H1 (cell line): ENCODE measurements at regions not wholly inside any gene's neighbourhood (a gene's known extent, or its start where the extent isn't known, plus 50 kb on each side); places are given as distances from the start of the nearest gene placed in this dataset.

Experiments
- ATF3 ChIP-seq: IDR thresholded peaks from 2 replicates; pipeline ENCODE4 v1.6.1; 2011; ENCODE audit warnings: low read depth, mild to moderate bottlenecking, low read length; ENCODE audit not compliant: insufficient read depth
- CEBPB ChIP-seq: IDR thresholded peaks from 2 replicates; pipeline ENCODE4 v1.6.1; 2012; ENCODE audit warnings: low read depth, low read length
- CHD2 ChIP-seq: IDR thresholded peaks from 2 replicates; pipeline ENCODE4 v1.6.1; 2012; ENCODE audit warnings: low read length, improper control_type of control experiment
- HDAC2 ChIP-seq, 2 experiments: fragments of 300-600 bp in 1 of 2; sonication (generic) in 1 of 2; IDR thresholded peaks; 2 replicates each; pipeline ENCODE4 v1.6.1; 2011 to 2012; ENCODE audit warnings: low read depth in 2 of 2, low read length in 2 of 2, mild to moderate bottlenecking in 2 of 2, moderate library complexity in 2 of 2, borderline replicate concordance in 1 of 2, inconsistent platforms in 1 of 2
- RNF2 ChIP-seq: fragments of 200-900, 300-1000 bp; sonication (generic); IDR thresholded peaks from 2 replicates; pipeline ENCODE4 v1.7.1; 2016; ENCODE audit warnings: borderline replicate concordance, low read depth, mild to moderate bottlenecking, antibody characterized with exemption, low read length; ENCODE audit not compliant: poor library complexity, severe bottlenecking; ENCODE audit errors: missing control alignments
- ZNF274 ChIP-seq: IDR thresholded peaks from 2 replicates; pipeline ENCODE4 v1.7.0; 2012; ENCODE audit warnings: low read length, borderline replicate concordance; ENCODE audit errors: extremely low read depth
- TF ChIP-seq, protein P1 (sequence below): fragments of 300-600 bp; sonication (generic); IDR thresholded peaks from 2 replicates; pipeline ENCODE4 v1.7.1; 2012; ENCODE audit warnings: low read length, moderate library complexity, mild to moderate bottlenecking, inconsistent platforms; ENCODE audit not compliant: insufficient replicate concordance

GRCh38 chr4:63361066-63361465 lies 1048.2 kb downstream of the TECRL start (continued):
- TF ChIP-seq, protein P1, sequence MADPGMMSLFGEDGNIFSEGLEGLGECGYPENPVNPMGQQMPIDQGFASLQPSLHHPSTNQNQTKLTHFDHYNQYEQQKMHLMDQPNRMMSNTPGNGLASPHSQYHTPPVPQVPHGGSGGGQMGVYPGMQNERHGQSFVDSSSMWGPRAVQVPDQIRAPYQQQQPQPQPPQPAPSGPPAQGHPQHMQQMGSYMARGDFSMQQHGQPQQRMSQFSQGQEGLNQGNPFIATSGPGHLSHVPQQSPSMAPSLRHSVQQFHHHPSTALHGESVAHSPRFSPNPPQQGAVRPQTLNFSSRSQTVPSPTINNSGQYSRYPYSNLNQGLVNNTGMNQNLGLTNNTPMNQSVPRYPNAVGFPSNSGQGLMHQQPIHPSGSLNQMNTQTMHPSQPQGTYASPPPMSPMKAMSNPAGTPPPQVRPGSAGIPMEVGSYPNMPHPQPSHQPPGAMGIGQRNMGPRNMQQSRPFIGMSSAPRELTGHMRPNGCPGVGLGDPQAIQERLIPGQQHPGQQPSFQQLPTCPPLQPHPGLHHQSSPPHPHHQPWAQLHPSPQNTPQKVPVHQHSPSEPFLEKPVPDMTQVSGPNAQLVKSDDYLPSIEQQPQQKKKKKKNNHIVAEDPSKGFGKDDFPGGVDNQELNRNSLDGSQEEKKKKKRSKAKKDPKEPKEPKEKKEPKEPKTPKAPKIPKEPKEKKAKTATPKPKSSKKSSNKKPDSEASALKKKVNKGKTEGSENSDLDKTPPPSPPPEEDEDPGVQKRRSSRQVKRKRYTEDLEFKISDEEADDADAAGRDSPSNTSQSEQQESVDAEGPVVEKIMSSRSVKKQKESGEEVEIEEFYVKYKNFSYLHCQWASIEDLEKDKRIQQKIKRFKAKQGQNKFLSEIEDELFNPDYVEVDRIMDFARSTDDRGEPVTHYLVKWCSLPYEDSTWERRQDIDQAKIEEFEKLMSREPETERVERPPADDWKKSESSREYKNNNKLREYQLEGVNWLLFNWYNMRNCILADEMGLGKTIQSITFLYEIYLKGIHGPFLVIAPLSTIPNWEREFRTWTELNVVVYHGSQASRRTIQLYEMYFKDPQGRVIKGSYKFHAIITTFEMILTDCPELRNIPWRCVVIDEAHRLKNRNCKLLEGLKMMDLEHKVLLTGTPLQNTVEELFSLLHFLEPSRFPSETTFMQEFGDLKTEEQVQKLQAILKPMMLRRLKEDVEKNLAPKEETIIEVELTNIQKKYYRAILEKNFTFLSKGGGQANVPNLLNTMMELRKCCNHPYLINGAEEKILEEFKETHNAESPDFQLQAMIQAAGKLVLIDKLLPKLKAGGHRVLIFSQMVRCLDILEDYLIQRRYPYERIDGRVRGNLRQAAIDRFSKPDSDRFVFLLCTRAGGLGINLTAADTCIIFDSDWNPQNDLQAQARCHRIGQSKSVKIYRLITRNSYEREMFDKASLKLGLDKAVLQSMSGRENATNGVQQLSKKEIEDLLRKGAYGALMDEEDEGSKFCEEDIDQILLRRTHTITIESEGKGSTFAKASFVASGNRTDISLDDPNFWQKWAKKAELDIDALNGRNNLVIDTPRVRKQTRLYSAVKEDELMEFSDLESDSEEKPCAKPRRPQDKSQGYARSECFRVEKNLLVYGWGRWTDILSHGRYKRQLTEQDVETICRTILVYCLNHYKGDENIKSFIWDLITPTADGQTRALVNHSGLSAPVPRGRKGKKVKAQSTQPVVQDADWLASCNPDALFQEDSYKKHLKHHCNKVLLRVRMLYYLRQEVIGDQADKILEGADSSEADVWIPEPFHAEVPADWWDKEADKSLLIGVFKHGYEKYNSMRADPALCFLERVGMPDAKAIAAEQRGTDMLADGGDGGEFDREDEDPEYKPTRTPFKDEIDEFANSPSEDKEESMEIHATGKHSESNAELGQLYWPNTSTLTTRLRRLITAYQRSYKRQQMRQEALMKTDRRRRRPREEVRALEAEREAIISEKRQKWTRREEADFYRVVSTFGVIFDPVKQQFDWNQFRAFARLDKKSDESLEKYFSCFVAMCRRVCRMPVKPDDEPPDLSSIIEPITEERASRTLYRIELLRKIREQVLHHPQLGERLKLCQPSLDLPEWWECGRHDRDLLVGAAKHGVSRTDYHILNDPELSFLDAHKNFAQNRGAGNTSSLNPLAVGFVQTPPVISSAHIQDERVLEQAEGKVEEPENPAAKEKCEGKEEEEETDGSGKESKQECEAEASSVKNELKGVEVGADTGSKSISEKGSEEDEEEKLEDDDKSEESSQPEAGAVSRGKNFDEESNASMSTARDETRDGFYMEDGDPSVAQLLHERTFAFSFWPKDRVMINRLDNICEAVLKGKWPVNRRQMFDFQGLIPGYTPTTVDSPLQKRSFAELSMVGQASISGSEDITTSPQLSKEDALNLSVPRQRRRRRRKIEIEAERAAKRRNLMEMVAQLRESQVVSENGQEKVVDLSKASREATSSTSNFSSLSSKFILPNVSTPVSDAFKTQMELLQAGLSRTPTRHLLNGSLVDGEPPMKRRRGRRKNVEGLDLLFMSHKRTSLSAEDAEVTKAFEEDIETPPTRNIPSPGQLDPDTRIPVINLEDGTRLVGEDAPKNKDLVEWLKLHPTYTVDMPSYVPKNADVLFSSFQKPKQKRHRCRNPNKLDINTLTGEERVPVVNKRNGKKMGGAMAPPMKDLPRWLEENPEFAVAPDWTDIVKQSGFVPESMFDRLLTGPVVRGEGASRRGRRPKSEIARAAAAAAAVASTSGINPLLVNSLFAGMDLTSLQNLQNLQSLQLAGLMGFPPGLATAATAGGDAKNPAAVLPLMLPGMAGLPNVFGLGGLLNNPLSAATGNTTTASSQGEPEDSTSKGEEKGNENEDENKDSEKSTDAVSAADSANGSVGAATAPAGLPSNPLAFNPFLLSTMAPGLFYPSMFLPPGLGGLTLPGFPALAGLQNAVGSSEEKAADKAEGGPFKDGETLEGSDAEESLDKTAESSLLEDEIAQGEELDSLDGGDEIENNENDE, result no peak
- no peak for TF ChIP-seq ZNF274
- no peak for TF ChIP-seq ATF3
- TF ChIP-seq CHD2, result no peak
- no peak for TF ChIP-seq HDAC2 (IDR thresholded peaks at IDR 0.05; ENCODE audit: borderline replicate concordance in 1 of 2, low read depth in 2 of 2, low read length in 2 of 2)
- no peak for TF ChIP-seq RNF2
- no peak for TF ChIP-seq CEBPB
